ENCODE measurements at regions not wholly inside any gene's neighbourhood (a gene's known extent, or its start where the extent isn't known, plus 50 kb on each side); places are given as distances from the start of the nearest gene placed in this dataset.
"Not testable (repeated sequence)": the region's sequence is repeated elsewhere in the genome, so short reads cannot be mapped to it uniquely, and the experiment has no call there.

- no peaks in the 10 kb centered on the region for H3K36me3 ChIP-seq (ENCODE audit: control insufficient read depth, low read length)
- H3K79me2 ChIP-seq (ENCODE audit: control insufficient read depth, low read length), result no peaks in the 10 kb centered on the region
- H3K27me3 ChIP-seq (ENCODE audit: control insufficient read depth, low read length), result no peaks in the 10 kb centered on the region
- no peaks in the 10 kb centered on the region for H3K4me1 ChIP-seq (ENCODE audit: control insufficient read depth, low read length)
- H3K4me3 ChIP-seq (ENCODE audit: low read length), result no peak overlapping the region
- H3K9me2 ChIP-seq (replicated peaks; ENCODE audit: control insufficient read depth, low read length), result no peaks in the 10 kb centered on the region
- no peaks in the 10 kb centered on the region for H3F3A ChIP-seq (ENCODE audit: control insufficient read depth, insufficient read depth)
- no peaks in the 10 kb centered on the region for H4K20me1 ChIP-seq (ENCODE audit: control insufficient read depth, insufficient read depth, low read depth, low read length)
- H3K27ac ChIP-seq (ENCODE audit: low read depth, low read length), result no peak overlapping the region
- H3K4me2 ChIP-seq (ENCODE audit: low read length), result no peak overlapping the region
- no peak for TF ChIP-seq EZH2phosphoT487 (IDR thresholded peaks at IDR 0.05; ENCODE audit: borderline replicate concordance, low read length)
- TF ChIP-seq CTCF (IDR thresholded peaks at IDR 0.05; ENCODE audit: low read depth, low read length, poor library complexity, severe bottlenecking), result no peak
- no peaks in the 10 kb centered on the region for H3K9me3 ChIP-seq (ENCODE audit: control insufficient read depth, insufficient read depth, low read length)
Observed at GRCh38 chr12:88855301-88855700, 275.0 kb upstream of the KITLG start.

- no peaks in the 10 kb centered on the region for H3K27me3 ChIP-seq (ENCODE audit: control insufficient read depth, low read length)
- no peaks in the 10 kb centered on the region for H3K9me2 ChIP-seq (replicated peaks; ENCODE audit: control insufficient read depth, low read length)
- no peak overlapping the region for H3K4me3 ChIP-seq (ENCODE audit: low read length)
- H3K4me2 ChIP-seq (ENCODE audit: low read length), result no peak overlapping the region
- no peaks in the 10 kb centered on the region for H3K79me2 ChIP-seq (ENCODE audit: control insufficient read depth, low read length)
- H4K20me1 ChIP-seq (ENCODE audit: control insufficient read depth, insufficient read depth, low read depth, low read length), result no peaks in the 10 kb centered on the region
- no peaks in the 10 kb centered on the region for H3K4me1 ChIP-seq (ENCODE audit: control insufficient read depth, low read length)
- H3K36me3 ChIP-seq (ENCODE audit: control insufficient read depth, low read length), result no peaks in the 10 kb centered on the region
- H3K9me3 ChIP-seq (ENCODE audit: control insufficient read depth, insufficient read depth, low read length), result no peaks in the 10 kb centered on the region
- no peak overlapping the region for H3K27ac ChIP-seq (ENCODE audit: low read depth, low read length)
- no peaks in the 10 kb centered on the region for H3F3A ChIP-seq (ENCODE audit: control insufficient read depth, insufficient read depth)
- TF ChIP-seq CTCF (IDR thresholded peaks at IDR 0.05; ENCODE audit: low read depth, low read length, poor library complexity, severe bottlenecking) (no peak), EZH2phosphoT487 (IDR thresholded peaks at IDR 0.05; ENCODE audit: borderline replicate concordance, low read length) (no peak)
Observed at GRCh38 chr12:88854260-88854659, 274.0 kb upstream of the KITLG start.

- H3K27ac ChIP-seq (ENCODE audit: low read depth, low read length); H3F3A ChIP-seq (ENCODE audit: control insufficient read depth, insufficient read depth); H4K20me1 ChIP-seq (ENCODE audit: control insufficient read depth, insufficient read depth, low read depth, low read length); H3K9me3 ChIP-seq (ENCODE audit: control insufficient read depth, insufficient read depth, low read length); H3K36me3 ChIP-seq (ENCODE audit: control insufficient read depth, low read length); H3K9me2 ChIP-seq (replicated peaks; ENCODE audit: control insufficient read depth, low read length); H3K4me2 ChIP-seq (ENCODE audit: low read length); H3K4me3 ChIP-seq (ENCODE audit: low read length); H3K79me2 ChIP-seq (ENCODE audit: control insufficient read depth, low read length); H3K4me1 ChIP-seq (ENCODE audit: control insufficient read depth, low read length); H3K27me3 ChIP-seq (ENCODE audit: control insufficient read depth, low read length): not testable (repeated sequence)
Observed at GRCh38 chr12:88847246-88847645, 267.0 kb upstream of the KITLG start.

GRCh38 chr12:88844426-88844825, 264.2 kb upstream of the KITLG start:
- Histone ChIP-seq H3F3A (ENCODE audit: control insufficient read depth, insufficient read depth) (no peaks in the 10 kb centered on the region), H3K4me1 (ENCODE audit: control insufficient read depth, low read length) (no peaks in the 10 kb centered on the region), H3K4me2 (ENCODE audit: low read length) (no peak overlapping the region), H3K9me2 (replicated peaks; ENCODE audit: control insufficient read depth, low read length) (no peaks in the 10 kb centered on the region), H3K27me3 (ENCODE audit: control insufficient read depth, low read length) (no peaks in the 10 kb centered on the region), H3K4me3 (ENCODE audit: low read length) (no peak overlapping the region), H4K20me1 (ENCODE audit: control insufficient read depth, insufficient read depth, low read depth, low read length) (no peaks in the 10 kb centered on the region), H3K36me3 (ENCODE audit: control insufficient read depth, low read length) (no peaks in the 10 kb centered on the region), H3K27ac (ENCODE audit: low read depth, low read length) (no peak overlapping the region), H3K79me2 (ENCODE audit: control insufficient read depth, low read length) (no peaks in the 10 kb centered on the region), H3K9me3 (ENCODE audit: control insufficient read depth, insufficient read depth, low read length) (no peaks in the 10 kb centered on the region)
- no peak for TF ChIP-seq EZH2phosphoT487 (IDR thresholded peaks at IDR 0.05; ENCODE audit: borderline replicate concordance, low read length)
- TF ChIP-seq CTCF (IDR thresholded peaks at IDR 0.05; ENCODE audit: low read depth, low read length, poor library complexity, severe bottlenecking), result no peak

All from DOHH2 (cell line).